Lung (tissue), 11 donors: ENCODE measurements at regions not wholly inside any gene's neighbourhood (a gene's known extent, or its start where the extent isn't known, plus 50 kb on each side); places are given as distances from the start of the nearest gene placed in this dataset.

Source experiments
- ATAC-seq: fragments of 200-7000 bp; cut with Tn5 transposase; one replicate; pipeline ENCODE4 v1.9.1; 2020; ENCODE audit warnings: moderate number of reproducible peaks; ENCODE audit not compliant: insufficient read depth, low FRiP score
- DNase-seq, 3 donors: peaks; one replicate each; pipeline ENCODE4 v3.0.0-alpha.2; 2013 to 2017
- H3K27ac ChIP-seq, 2 donors: one replicate each; pipeline ENCODE4 v1.5.1; 2013; ENCODE audit warnings: mild to moderate bottlenecking in 2 of 2, moderate library complexity in 2 of 2, control low read depth in 1 of 2, inconsistent platforms in 1 of 2, low read depth in 1 of 2, low read length in 1 of 2
- H3K27me3 ChIP-seq, 3 donors: one replicate each; pipeline ENCODE4 v1.5.1; 2013; ENCODE audit warnings: low read length in 2 of 3; ENCODE audit not compliant: control insufficient read depth in 3 of 3, insufficient read depth in 3 of 3
- H3K36me3 ChIP-seq, 4 donors: one replicate each; pipeline ENCODE4 v1.5.1; 2013; ENCODE audit warnings: low read length in 4 of 4, mild to moderate bottlenecking in 1 of 4, moderate library complexity in 1 of 4; ENCODE audit not compliant: control insufficient read depth in 4 of 4, insufficient read depth in 4 of 4
- H3K4me1 ChIP-seq, 5 donors: one replicate each; pipeline ENCODE4 v1.5.1; 2013; ENCODE audit warnings: low read length in 5 of 5, mild to moderate bottlenecking in 2 of 5, moderate library complexity in 1 of 5; ENCODE audit not compliant: control insufficient read depth in 5 of 5, insufficient read depth in 5 of 5
- H3K4me3 ChIP-seq: one replicate; pipeline ENCODE4 v1.5.1; 2013; ENCODE audit warnings: mild to moderate bottlenecking, control low read depth, moderate library complexity
- H3K9ac ChIP-seq, 2 donors: one replicate each; pipeline ENCODE4 v1.5.1; 2013; ENCODE audit warnings: low read length in 2 of 2, control low read depth in 1 of 2; ENCODE audit not compliant: insufficient read depth in 1 of 2
- H3K9me3 ChIP-seq, 4 donors: one replicate each; pipeline ENCODE4 v1.5.1; 2013; ENCODE audit warnings: low read length in 3 of 4, mild to moderate bottlenecking in 1 of 4, moderate library complexity in 1 of 4; ENCODE audit not compliant: control insufficient read depth in 4 of 4, insufficient read depth in 3 of 4
- WGBS, 2 donors: extraction: QIAGEN DNeasy Blood & Tissue Kit; methylation state at CpG; one replicate each; pipeline ENCODE4 v1.1.7; 2013; 5-methylcytosine and 5-hydroxymethylcytosine counted together
- TF ChIP-seq, protein P1 (sequence below): IDR thresholded peaks from 2 replicates; pipeline ENCODE4 v1.5.1; 2012; ENCODE audit warnings: mild to moderate bottlenecking; ENCODE audit errors: control extremely low read depth, extremely low read depth
- donor health status: control.
- donor health status: control.
- donor health status: Bipolar disorder and iron deficiency.
- donor health status: healthy.
- donor health status: DM: yes; HTN: yes; CAD: no.

DNA sequence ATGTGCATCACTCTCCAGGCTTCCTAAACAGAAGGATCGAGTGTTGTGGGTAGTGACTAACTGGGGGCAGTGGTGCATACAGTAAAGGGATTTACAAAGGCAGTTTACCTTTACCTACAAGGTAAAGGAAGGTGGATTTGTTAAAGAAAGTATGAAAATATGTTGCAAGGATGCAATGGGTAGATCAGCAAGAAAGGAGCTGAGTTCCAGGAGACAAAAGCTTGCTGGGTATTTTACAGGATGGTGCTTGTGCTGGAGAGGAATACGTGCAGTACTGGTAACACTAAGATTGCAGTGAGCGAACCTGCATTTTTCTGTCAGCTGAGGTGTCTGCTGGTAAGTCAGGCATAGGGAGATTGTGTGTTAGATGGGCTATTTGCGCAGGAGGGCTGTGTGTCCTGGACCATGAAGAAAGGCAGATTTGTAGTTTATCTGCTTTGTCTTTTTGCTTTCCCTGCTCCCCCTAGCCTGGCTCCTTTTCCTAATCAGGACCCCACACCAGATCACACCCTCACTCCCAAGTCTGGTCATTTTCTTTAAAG, 304.6 kb downstream of the THBS2 start:
- Histone ChIP-seq H3K9me3 (no peaks in the 10 kb centered on the region), H3K36me3 (no peaks in the 10 kb centered on the region), H3K4me3 (no peak overlapping the region), H3K27ac (no peak overlapping the region), H3K4me1 (peaks cover 0 to 30% (median 0%) of the 10 kb centered on the region in 5 donors), H3K27me3 (no peaks in the 10 kb centered on the region), H3K9ac (no peak overlapping the region)
- 89 to 97% methylated on average over 4 of the region's 4 CpGs for WGBS, 2 donors
- ATAC-seq (no peak), DNase-seq (no peak)
- TF ChIP-seq, protein P1, sequence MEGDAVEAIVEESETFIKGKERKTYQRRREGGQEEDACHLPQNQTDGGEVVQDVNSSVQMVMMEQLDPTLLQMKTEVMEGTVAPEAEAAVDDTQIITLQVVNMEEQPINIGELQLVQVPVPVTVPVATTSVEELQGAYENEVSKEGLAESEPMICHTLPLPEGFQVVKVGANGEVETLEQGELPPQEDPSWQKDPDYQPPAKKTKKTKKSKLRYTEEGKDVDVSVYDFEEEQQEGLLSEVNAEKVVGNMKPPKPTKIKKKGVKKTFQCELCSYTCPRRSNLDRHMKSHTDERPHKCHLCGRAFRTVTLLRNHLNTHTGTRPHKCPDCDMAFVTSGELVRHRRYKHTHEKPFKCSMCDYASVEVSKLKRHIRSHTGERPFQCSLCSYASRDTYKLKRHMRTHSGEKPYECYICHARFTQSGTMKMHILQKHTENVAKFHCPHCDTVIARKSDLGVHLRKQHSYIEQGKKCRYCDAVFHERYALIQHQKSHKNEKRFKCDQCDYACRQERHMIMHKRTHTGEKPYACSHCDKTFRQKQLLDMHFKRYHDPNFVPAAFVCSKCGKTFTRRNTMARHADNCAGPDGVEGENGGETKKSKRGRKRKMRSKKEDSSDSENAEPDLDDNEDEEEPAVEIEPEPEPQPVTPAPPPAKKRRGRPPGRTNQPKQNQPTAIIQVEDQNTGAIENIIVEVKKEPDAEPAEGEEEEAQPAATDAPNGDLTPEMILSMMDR = no peak

DNA sequence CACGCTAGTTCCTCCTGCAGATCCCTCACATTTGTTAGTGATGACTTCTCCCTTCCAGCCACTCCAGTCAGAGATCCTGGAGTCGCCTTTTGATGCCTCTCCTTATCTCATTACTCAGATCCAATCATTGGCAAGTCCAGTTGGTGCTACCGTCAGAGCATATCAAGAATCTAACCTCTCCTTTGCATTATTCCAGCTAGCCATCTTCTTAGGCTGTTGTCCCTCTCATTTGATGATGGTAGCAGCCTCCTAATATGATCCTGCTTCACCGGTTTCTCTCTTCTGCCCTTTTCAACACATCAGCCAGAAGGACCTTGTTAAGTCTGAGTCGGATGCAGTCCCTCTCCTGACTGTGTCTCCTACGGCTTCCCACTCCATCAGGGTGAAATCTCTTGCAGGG, 305.6 kb downstream of the THBS2 start:
- Histone ChIP-seq H3K27ac (no peak overlapping the region), H3K4me1 (peaks cover 0 to 30% (median 0%) of the 10 kb centered on the region in 5 donors), H3K27me3 (no peaks in the 10 kb centered on the region), H3K9ac (no peak overlapping the region), H3K4me3 (no peak overlapping the region), H3K9me3 (no peaks in the 10 kb centered on the region), H3K36me3 (no peaks in the 10 kb centered on the region)
- 82 to 88% methylated on average over 6 of the region's 6 CpGs for WGBS, 2 donors
- DNase-seq (no peak), ATAC-seq (no peak)
- TF ChIP-seq, protein P1 = no peak

DNA sequence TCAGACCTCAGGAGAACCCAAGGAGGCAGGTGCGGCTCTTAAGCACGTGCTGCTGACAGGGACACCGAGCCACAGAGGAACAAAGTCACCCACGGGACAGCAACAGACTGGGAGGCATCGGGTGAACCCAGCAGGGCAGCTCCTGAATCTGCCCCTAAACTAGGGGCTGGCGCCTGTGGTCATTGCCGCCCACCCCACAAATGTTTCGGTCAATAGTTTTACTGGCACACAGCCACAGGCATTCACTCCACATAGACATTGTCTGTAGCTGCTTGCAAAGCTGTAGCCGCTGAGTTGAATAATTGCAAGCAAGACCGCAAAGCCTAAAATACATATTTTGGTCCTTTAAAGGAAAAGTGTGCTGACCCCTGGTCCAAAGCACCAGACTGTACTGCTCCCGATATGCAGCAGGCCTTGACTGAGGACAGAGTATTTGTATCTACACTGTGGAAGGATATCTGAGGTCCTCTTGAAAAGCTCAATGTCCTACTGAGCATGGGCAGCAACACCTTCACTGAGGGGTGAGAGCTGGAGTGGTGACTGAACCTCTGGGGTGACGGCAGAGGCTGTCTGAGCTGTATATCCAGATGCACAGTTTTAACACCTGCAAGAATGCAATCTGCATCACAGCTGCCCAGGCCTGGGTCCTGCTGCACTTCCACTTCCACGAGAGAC, 310.3 kb downstream of the THBS2 start:
- DNase-seq = no peak
- no peaks in the 10 kb centered on the region for H3K36me3 ChIP-seq
- H3K4me1 ChIP-seq = peaks cover 0 to 2% (median 0%) of the 10 kb centered on the region in 5 donors
- no peak for ATAC-seq
- TF ChIP-seq, protein P1 = no peak
- WGBS, 2 donors = 71 to 76% methylated on average over 13 of the region's 13 CpGs
- no peak overlapping the region for H3K27ac ChIP-seq
- H3K4me3 ChIP-seq = no peak overlapping the region
- H3K27me3 ChIP-seq = peaks cover 0 to 6% (median 5%) of the 10 kb centered on the region in 3 donors
- H3K9ac ChIP-seq = no peak overlapping the region
- H3K9me3 ChIP-seq = no peaks in the 10 kb centered on the region
